ENCODE measurements at regions not wholly inside any gene's neighbourhood (a gene's known extent, or its start where the extent isn't known, plus 50 kb on each side); places are given as distances from the start of the nearest gene placed in this dataset.

DNA sequence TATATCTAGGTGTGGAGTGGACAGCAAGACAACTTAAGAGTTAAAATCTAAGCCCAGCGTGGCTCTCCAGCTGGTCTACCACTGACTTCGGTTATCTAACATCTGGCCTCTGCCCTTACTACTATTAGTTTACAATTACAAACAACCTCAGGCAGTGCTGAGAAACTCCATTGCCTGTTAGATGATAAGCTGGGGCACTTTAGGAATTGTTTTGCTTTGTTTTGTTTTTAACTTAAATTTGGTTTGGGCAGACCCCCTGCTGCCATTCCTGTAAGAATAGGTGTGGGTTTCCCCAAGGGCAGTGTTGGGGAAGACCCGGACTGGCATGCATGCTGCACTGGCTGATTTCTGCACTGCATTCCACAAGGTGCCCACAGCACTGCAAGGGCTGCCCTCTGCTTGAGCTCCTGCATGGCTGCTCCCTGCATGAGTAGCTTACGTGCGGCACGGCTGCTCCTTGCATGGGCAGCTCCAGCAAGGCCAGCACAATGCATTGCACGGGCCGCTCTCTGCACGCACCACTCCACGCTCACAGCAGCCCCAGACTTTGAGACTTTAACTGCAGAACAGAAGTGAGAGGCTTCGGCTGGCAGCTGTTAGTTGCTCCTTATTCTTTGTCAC, 74.2 kb upstream of the SERTAD2 start:
- TF ChIP-seq EZH2 (IDR thresholded peaks at IDR 0.05; ENCODE audit: low read length, missing control alignments) (no peak), CTCF (conservative IDR thresholded peaks at IDR 0.05 in 1 of 2, IDR thresholded peaks at IDR 0.05 in 1 of 2; ENCODE audit: low read depth in 1 of 2, low read length in 2 of 2) (no peak)
- DNase-seq (ENCODE audit: low read depth in 2 of 2), result no peak
- Histone ChIP-seq H3K9me3 (ENCODE audit: control insufficient read depth, insufficient read depth, low read depth, low read length) (no peaks in the 10 kb centered on the region), H2AFZ (ENCODE audit: low read length) (no peak overlapping the region), H3K27ac (ENCODE audit: insufficient read depth, low read length) (no peak overlapping the region), H4K20me1 (ENCODE audit: control insufficient read depth, extremely low read depth, insufficient read depth, low read length) (no peaks in the 10 kb centered on the region), H3K36me3 (ENCODE audit: control insufficient read depth, insufficient read depth, low read length) (no peaks in the 10 kb centered on the region), H3K79me2 (ENCODE audit: control insufficient read depth, insufficient read depth, low read length) (no peaks in the 10 kb centered on the region), H3K4me3 (replicated peaks in 1 of 4; ENCODE audit: control extremely low read depth in 1 of 4, insufficient read depth in 1 of 4, low read depth in 3 of 4, low read length in 4 of 4) (no peak overlapping the region), H3K27me3 (ENCODE audit: control insufficient read depth, insufficient read depth, low read length) (no peaks in the 10 kb centered on the region), H3K4me2 (ENCODE audit: extremely low read depth, insufficient read depth, low read length) (no peak overlapping the region), H3K4me1 (ENCODE audit: control insufficient read depth, extremely low read depth, insufficient read depth, low read length) (peaks cover 2% of the 10 kb centered on the region), H3K9ac (ENCODE audit: insufficient read depth, low read length) (no peak overlapping the region)

GRCh38 chr2:64730551-64731262, 77.0 kb upstream of the SERTAD2 start:
- Histone ChIP-seq H3K79me2 (ENCODE audit: control insufficient read depth, insufficient read depth, low read length) (no peaks in the 10 kb centered on the region), H3K36me3 (ENCODE audit: control insufficient read depth, insufficient read depth, low read length) (no peaks in the 10 kb centered on the region), H3K27ac (ENCODE audit: insufficient read depth, low read length) (peak overlapping the region; percentile 60), H2AFZ (ENCODE audit: low read length) (peak overlapping the region; percentile 80), H3K4me3 (replicated peaks in 1 of 4; ENCODE audit: control extremely low read depth in 1 of 4, insufficient read depth in 1 of 4, low read depth in 3 of 4, low read length in 4 of 4) (peak overlapping the region; percentile 31 to 55 (median 49)), H4K20me1 (ENCODE audit: control insufficient read depth, extremely low read depth, insufficient read depth, low read length) (no peaks in the 10 kb centered on the region), H3K4me2 (ENCODE audit: extremely low read depth, insufficient read depth, low read length) (peak overlapping the region; percentile 89), H3K9ac (ENCODE audit: insufficient read depth, low read length) (no peak overlapping the region), H3K4me1 (ENCODE audit: control insufficient read depth, extremely low read depth, insufficient read depth, low read length) (peaks cover 2% of the 10 kb centered on the region), H3K27me3 (ENCODE audit: control insufficient read depth, insufficient read depth, low read length) (no peaks in the 10 kb centered on the region), H3K9me3 (ENCODE audit: control insufficient read depth, insufficient read depth, low read depth, low read length) (no peaks in the 10 kb centered on the region)
- TF ChIP-seq EZH2 (IDR thresholded peaks at IDR 0.05; ENCODE audit: low read length, missing control alignments), result no peak
- no peak for TF ChIP-seq CTCF (conservative IDR thresholded peaks at IDR 0.05 in 1 of 2, IDR thresholded peaks at IDR 0.05 in 1 of 2; ENCODE audit: low read depth in 1 of 2, low read length in 2 of 2)
- DNase-seq (ENCODE audit: low read depth in 2 of 2), result peak; percentile 85 to 88

DNA sequence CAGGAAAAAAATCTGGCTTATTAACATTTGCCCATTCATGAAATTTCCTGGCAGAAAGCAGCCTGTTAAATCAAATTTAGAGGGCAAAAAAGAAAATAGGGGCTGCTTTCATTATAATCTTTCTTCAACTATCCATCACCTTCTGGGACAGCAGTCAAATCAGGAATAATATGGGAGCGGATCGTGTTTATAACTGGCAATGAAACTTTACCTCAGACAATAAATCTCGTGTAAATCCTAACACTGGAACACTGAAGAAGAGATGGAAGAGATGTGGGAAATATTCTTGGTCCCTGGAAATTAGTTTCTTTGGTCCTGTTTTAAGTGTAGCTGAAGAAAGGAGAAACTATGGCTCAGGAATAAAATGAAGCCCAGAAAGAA, 77.5 kb upstream of the SERTAD2 start:
- H4K20me1 ChIP-seq (ENCODE audit: control insufficient read depth, extremely low read depth, insufficient read depth, low read length), result no peaks in the 10 kb centered on the region
- no peaks in the 10 kb centered on the region for H3K79me2 ChIP-seq (ENCODE audit: control insufficient read depth, insufficient read depth, low read length)

More for the DNA sequence above, 77.5 kb upstream of the SERTAD2 start:
- H3K9me3 ChIP-seq (ENCODE audit: control insufficient read depth, insufficient read depth, low read depth, low read length), result no peaks in the 10 kb centered on the region
- DNase-seq (ENCODE audit: low read depth in 2 of 2), result no peak
- no peaks in the 10 kb centered on the region for H3K27me3 ChIP-seq (ENCODE audit: control insufficient read depth, insufficient read depth, low read length)
- TF ChIP-seq EZH2 (IDR thresholded peaks at IDR 0.05; ENCODE audit: low read length, missing control alignments) (no peak), CTCF (conservative IDR thresholded peaks at IDR 0.05 in 1 of 2, IDR thresholded peaks at IDR 0.05 in 1 of 2; ENCODE audit: low read depth in 1 of 2, low read length in 2 of 2) (no peak)
- H3K9ac ChIP-seq (ENCODE audit: insufficient read depth, low read length), result no peak overlapping the region
- H3K4me1 ChIP-seq (ENCODE audit: control insufficient read depth, extremely low read depth, insufficient read depth, low read length), result peaks cover 2% of the 10 kb centered on the region
- no peak overlapping the region for H2AFZ ChIP-seq (ENCODE audit: low read length)
- no peaks in the 10 kb centered on the region for H3K36me3 ChIP-seq (ENCODE audit: control insufficient read depth, insufficient read depth, low read length)
- peak overlapping the region; percentile 89 for H3K4me2 ChIP-seq (ENCODE audit: extremely low read depth, insufficient read depth, low read length)
- peak overlapping the region; percentile 31 to 55 (median 49) for H3K4me3 ChIP-seq (replicated peaks in 1 of 4; ENCODE audit: control extremely low read depth in 1 of 4, insufficient read depth in 1 of 4, low read depth in 3 of 4, low read length in 4 of 4)
- H3K27ac ChIP-seq (ENCODE audit: insufficient read depth, low read length), result peak overlapping the region; percentile 60

Data from fibroblast of lung (primary cell).